GM12873 (cell line): ENCODE measurements at regions not wholly inside any gene's neighbourhood (a gene's known extent, or its start where the extent isn't known, plus 50 kb on each side); places are given as distances from the start of the nearest gene placed in this dataset.

Experiments used
- CTCF ChIP-seq: IDR thresholded peaks from 2 replicates; pipeline ENCODE4 v1.5.1; 2012; ENCODE audit warnings: low read depth, mild to moderate bottlenecking, moderate library complexity, low read length, control low read depth; ENCODE audit not compliant: insufficient read depth; ENCODE audit errors: missing control alignments

- no peak for TF ChIP-seq CTCF
These were observed 561.5 kb downstream of the BCOR start for GRCh38 chrX:39536211-39536610.

- TF ChIP-seq CTCF, result no peak
These were observed 555.9 kb downstream of the BCOR start for GRCh38 chrX:39541881-39542280.

- no peak for TF ChIP-seq CTCF
These were observed 555.4 kb downstream of the BCOR start for GRCh38 chrX:39542316-39542715.

- TF ChIP-seq CTCF, result no peak
These were observed 546.9 kb downstream of the BCOR start for GRCh38 chrX:39550795-39551361.

GRCh38 chrX:39551762-39552161, 546.0 kb downstream of the BCOR start:
- no peak for TF ChIP-seq CTCF

- TF ChIP-seq CTCF, result no peak
These were observed 542.3 kb downstream of the BCOR start for GRCh38 chrX:39555431-39555830.

GRCh38 chrX:39556056-39556455, 541.7 kb downstream of the BCOR start:
- no peak for TF ChIP-seq CTCF
